Progenitor cell of endocrine pancreas (in vitro differentiated cells): ENCODE measurements at regions not wholly inside any gene's neighbourhood (a gene's known extent, or its start where the extent isn't known, plus 50 kb on each side); places are given as distances from the start of the nearest gene placed in this dataset.

Experiments used
- DNase-seq: peaks from one replicate; pipeline ENCODE4 v3.0.0; 2021; ENCODE audit warnings: low spot score; ENCODE audit not compliant: unreplicated experiment
- H3K27ac Mint-ChIP-seq: 2 replicates; pipeline ENCODE4 v1.8.0; 2021; ENCODE audit warnings: mild to moderate bottlenecking, moderate library complexity, mixed read lengths
- H3K27me3 Mint-ChIP-seq: 2 replicates; pipeline ENCODE4 v1.8.0; 2021; ENCODE audit warnings: mixed read lengths
- H3K36me3 Mint-ChIP-seq: 2 replicates; pipeline ENCODE4 v1.8.0; 2022; ENCODE audit warnings: mixed read lengths; ENCODE audit not compliant: insufficient read depth
- H3K4me1 Mint-ChIP-seq: 2 replicates; pipeline ENCODE4 v1.8.0; 2021; ENCODE audit warnings: low read depth, mixed read lengths
- H3K4me3 Mint-ChIP-seq: 2 replicates; pipeline ENCODE4 v1.8.0; 2021; ENCODE audit warnings: low read depth, mild to moderate bottlenecking, moderate library complexity, mixed read lengths
- H3K9me3 Mint-ChIP-seq: 2 replicates; pipeline ENCODE4 v1.8.0; 2021; ENCODE audit warnings: low read depth, mixed read lengths
- CTCF ChIP-seq: fragments of 200-600 bp; sonication (generic); IDR thresholded peaks from one replicate; pipeline ENCODE4 v1.5.0; 2021; ENCODE audit warnings: antibody characterized with exemption, mild to moderate bottlenecking; ENCODE audit not compliant: unreplicated experiment

DNA sequence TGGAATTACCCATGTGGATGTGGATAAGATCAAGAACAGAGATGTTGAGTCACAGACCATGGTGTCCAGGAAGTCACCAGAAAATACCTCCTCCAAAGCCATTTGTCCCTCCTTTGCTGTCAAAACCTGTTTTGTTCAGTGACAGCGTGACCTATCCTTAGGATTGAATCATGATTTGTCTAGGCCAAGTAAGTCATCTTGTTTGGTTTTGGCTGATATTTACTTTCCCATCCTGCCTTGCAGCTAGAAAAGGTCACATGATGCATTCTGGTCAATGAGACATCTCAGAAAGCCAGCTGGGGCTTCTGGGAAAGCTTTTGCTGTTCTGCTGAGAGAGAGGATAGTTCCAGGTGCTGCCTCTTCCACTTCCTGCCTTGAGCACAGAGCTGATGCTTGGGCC lies 225.3 kb upstream of the ZMIZ1 start:
- Mint-ChIP-seq H3K36me3 (no peaks in the 10 kb centered on the region), H3K9me3 (no peaks in the 10 kb centered on the region), H3K27me3 (peaks cover 27% of the 10 kb centered on the region), H3K4me1 (peaks cover 1% of the 10 kb centered on the region), H3K27ac (no peak overlapping the region), H3K4me3 (no peak overlapping the region)
- TF ChIP-seq CTCF: no peak
- DNase-seq: no peak

GRCh38 chr10:78844960-78845607 lies 223.7 kb upstream of the ZMIZ1 start:
- Mint-ChIP-seq H3K4me3 (no peak overlapping the region), H3K27me3 (peaks cover 25% of the 10 kb centered on the region), H3K27ac (no peak overlapping the region), H3K36me3 (no peaks in the 10 kb centered on the region), H3K4me1 (peaks cover 1% of the 10 kb centered on the region), H3K9me3 (no peaks in the 10 kb centered on the region)
- DNase-seq: no peak
- TF ChIP-seq CTCF: peak; percentile 42

- Mint-ChIP-seq H3K9me3 (no peaks in the 10 kb centered on the region), H3K27ac (no peak overlapping the region), H3K4me1 (peaks cover 1% of the 10 kb centered on the region), H3K36me3 (no peaks in the 10 kb centered on the region), H3K27me3 (peaks cover 25% of the 10 kb centered on the region), H3K4me3 (no peak overlapping the region)
- TF ChIP-seq CTCF: no peak
- no peak for DNase-seq
Observed at GRCh38 chr10:78846071-78846470, 222.7 kb upstream of the ZMIZ1 start.

DNA sequence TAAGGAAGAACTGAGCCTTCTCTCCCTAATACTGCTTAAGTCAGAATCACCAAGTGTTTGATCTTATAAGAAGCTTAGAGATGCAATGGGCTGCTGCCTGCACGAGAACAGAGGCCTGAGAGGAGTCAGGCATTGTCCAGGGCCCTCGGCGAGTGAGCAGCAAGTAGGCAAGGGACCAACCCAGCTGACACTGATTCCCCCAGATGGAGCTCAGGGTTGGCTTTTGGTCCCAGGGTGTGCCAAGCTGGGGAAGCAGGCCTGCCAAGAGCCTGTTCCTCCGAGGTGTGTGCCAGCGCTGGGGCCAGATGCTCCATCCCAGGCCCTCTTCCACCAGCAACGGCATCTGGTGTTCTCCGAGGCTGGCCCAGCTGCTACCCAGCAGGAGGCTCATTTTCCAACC lies 222.0 kb upstream of the ZMIZ1 start:
- H3K4me1 Mint-ChIP-seq: peaks cover 1% of the 10 kb centered on the region
- no peaks in the 10 kb centered on the region for H3K36me3 Mint-ChIP-seq
- no peak overlapping the region for H3K4me3 Mint-ChIP-seq
- DNase-seq: no peak
- H3K27me3 Mint-ChIP-seq: peaks cover 19% of the 10 kb centered on the region
- no peak overlapping the region for H3K27ac Mint-ChIP-seq
- TF ChIP-seq CTCF: no peak
- H3K9me3 Mint-ChIP-seq: no peaks in the 10 kb centered on the region

- TF ChIP-seq CTCF: no peak
- no peaks in the 10 kb centered on the region for H3K9me3 Mint-ChIP-seq
- H3K4me1 Mint-ChIP-seq: peaks cover 1% of the 10 kb centered on the region
- H3K27ac Mint-ChIP-seq: no peak overlapping the region
- H3K4me3 Mint-ChIP-seq: no peak overlapping the region
- no peaks in the 10 kb centered on the region for H3K36me3 Mint-ChIP-seq
- DNase-seq: no peak
- H3K27me3 Mint-ChIP-seq: peaks cover 16% of the 10 kb centered on the region
Observed at GRCh38 chr10:78847485-78847884, 221.3 kb upstream of the ZMIZ1 start.
